CD4-positive, alpha-beta T cell treated with Interleukin-6 for 4 hours (primary cell): ENCODE measurements at regions not wholly inside any gene's neighbourhood (a gene's known extent, or its start where the extent isn't known, plus 50 kb on each side); places are given as distances from the start of the nearest gene placed in this dataset.

ENCODE experiments used
- DNase-seq: peaks from one replicate; pipeline ENCODE4 v3.0.0-alpha.2; 2020; ENCODE audit warnings: mixed read lengths

- no peak for DNase-seq
These were observed 204.7 kb downstream of the BCL11B start for GRCh38 chr14:99067141-99067920.

DNA sequence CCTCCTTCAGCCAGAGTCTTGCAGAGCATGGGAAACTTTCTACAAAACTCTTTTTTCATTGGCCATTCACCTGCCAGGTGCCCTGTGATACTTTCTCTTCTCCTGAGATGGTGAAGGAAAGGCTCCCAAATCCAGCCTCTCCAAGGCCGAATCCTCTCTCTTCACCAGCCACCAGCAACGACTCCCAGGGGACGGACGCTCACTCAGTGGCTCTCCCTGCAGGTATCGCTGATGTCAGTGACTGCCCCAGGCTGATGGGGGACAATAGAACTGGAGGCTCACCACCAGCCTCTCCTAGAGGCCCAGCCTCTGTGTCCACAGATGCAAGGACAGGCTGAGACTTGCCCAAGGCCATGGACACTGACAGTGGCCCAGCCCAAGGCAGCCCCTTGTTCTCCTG is 204.1 kb downstream of the BCL11B start:
- DNase-seq = no peak

DNA sequence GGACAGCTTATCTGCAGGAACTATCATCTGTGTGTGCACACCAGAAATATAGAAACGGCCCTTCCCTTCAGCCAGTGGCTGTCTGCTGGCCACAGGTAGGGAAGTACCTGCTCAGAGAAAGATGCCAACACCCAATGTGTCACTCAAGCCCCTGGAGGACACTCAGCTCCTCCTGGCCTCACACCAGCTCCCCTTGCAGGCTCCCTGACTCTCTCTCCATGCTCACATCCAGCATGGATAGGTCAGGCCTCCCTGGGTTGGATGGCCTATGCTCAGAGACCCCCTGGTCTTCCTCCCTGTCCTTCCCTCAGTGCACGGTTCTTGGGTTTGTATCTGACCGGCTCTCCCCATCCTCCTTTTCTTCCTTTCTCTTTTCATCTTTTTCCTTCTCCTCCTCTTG is 202.1 kb downstream of the BCL11B start:
- DNase-seq = no peak

GRCh38 chr14:99072433-99072832 is 199.6 kb downstream of the BCL11B start:
- DNase-seq = no peak

- no peak for DNase-seq
These were observed 199.0 kb downstream of the BCL11B start for GRCh38 chr14:99072956-99073355.

- DNase-seq = no peak
These were observed 198.6 kb downstream of the BCL11B start for GRCh38 chr14:99073431-99073830.

DNA sequence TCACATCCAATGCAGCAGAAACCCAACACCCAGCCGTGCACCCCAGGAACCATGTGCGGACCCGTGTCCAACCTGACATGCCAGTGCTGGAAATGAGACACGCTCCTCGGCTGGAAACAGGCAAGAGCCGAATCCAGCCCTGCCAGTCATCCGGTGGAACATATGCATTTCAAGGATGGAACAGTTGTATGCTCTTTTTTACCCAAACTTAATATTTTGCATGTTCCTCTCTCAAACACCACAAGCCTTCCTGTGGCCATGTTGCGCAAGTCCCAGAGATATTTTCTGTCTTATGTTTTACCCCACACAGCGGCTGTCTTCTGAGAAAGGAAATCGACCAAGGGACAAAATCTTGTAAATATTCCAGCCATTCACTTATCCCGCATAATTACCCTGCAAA is 196.9 kb downstream of the BCL11B start:
- DNase-seq = no peak

DNA sequence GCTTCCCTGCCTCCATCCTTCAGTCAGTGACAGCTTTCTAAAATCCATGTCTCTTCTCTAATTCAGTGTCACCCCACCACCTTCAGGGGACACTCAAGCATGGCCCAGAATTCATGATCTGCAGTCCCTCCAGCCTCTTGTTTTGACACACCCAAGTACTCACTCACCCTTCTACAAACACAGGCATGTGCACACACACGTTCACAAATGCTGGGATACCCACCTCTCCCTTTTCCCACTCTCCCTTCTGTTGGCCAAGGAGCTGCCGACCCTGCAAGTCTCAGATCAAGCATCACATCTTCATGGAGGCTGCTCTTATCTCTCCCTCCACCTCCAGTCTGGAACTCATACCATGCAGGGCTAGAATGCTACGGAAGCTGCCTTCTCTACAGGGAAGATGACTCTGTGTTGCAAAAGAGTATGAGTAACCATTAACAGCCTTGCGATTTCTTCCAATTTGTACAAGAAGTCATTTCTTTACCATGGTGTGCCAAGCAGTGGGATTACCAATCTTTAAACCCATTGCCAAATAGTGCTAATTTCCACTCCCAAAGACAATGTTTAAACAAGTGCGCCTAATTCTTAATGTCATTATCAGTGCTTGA is 196.1 kb downstream of the BCL11B start:
- DNase-seq = no peak

DNA sequence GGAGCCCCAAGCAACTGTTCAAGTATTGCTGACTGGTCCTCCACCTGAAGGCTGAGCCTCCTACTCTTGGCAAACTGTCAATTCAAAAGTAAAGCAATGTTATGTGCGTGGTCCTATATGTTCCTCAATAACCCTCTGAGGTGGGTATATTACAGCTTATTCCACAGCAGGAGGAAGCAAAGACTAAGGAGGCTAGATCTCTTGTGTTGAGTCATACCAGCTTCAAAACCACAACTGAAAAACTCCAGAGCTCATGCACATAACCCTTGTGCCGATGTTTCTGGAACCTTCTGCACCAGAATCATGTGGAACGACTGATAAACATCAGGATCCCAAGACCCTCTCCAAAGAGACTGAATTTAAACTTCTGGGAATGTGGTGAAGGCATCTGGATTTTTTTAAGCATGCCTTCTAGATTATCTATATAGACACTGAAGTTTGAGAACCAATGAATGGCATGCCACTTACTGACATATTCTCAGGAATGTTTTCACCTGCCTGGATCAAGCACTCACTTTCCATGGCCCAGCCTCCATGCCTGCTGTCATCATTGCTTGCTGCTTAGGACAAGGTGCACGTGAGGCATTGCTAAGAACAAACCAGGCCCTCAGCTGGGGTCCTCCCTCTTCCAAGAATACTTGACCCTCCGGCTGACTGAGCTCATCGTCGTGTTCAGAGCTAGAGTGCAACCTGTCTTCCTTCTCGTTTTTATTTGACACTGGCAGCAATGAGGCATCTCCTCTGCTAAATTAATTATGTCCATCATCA is 194.7 kb downstream of the BCL11B start:
- DNase-seq = no peak

DNA sequence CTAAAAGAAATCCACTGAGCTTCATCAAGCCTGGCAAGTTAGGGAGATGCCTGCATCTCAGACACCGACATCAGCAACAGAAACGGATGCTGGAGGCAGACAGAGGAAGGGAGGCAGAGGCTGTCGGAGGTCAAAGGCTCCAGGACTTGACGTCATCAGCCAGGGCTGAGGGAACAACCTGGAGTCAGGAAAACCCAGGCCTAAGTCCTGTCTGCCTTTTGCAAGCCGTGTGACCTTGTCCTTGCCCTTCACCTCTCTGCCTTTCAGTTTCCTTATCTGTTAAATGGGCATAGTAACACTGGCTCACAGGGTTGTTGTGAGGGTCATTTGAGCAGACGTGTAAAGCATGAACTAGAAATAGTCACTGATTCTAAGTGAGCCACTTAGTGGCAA is 194.2 kb downstream of the BCL11B start:
- DNase-seq = no peak

DNA sequence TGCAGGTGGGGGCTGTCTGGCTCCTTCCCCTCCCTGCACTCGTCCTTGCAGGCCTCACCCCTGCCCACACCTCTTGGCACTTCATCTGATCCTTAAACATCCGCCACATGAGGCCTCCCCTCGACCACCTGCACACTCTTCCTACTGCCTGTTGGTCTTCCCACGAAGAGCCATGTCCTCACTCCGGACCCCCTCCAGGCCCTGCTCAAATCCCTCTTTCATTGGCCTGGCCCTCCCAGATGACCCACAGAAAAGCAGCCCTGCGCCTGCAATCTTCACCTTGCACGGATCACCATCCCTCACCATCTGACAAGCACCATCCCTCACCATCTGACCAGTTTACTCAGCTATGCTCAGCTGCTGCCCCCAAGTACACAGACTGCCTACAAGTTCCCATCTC is 193.6 kb downstream of the BCL11B start:
- no peak for DNase-seq

DNA sequence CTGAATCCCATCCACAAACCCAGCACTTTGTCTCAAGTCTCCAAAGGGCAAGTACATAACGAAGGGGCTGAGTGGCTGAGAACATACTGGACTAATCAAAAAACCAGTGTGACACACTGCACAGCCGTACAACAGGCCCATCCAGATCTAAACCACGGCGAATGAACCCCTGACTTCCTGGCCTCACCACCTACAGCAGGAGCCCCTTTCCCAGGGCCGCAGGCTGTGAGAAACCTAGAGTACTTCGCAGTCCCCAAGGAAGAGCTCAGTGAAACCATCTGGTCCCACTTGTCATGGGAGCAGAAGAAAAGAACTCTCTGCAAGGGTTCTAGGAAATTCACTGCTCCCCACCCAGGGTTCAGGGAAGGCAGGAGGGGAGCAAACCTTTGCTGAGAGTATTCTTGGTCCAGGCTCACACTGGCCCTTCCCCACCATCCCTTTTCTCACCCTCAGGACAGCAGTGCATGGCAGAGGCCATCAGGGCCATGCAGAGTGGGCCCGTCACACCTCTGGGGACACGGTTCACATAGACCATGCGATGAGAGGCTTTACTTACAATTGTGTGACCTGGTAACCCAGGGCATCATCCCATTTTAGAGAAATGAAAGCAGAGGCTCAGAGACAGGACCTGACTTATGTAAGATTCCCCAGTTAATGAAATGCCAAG is 192.8 kb downstream of the BCL11B start:
- DNase-seq = no peak

- DNase-seq = no peak
These were observed 191.7 kb downstream of the BCL11B start for GRCh38 chr14:99080306-99080705.

DNA sequence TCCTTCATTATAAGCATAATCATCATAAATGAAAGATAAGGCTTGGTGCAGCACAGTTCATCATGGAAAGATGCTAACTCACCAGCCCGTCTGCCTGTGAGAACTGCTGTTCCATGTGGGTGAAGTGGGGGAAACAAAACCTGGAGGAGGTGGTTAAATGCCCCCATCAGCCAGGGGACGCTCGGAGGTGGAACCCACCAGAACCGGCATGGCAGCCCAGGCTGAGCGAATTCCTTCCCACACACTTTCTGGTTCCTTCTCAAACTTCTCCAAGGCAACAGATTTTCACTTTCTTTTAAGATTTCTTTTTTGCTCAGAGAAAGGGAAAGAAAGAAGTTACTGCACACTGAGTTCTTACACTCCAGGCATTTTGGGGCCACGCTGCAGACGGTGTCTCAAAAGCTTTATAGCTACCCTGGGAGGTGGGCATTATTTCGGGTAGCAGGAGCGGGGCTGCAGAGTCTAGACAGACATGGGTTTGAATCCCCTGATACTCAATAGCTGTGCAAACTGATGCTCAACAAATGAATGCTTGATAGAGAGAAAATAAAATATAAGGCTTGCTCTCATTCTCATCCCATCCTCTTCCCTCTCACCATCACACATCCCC is 190.7 kb downstream of the BCL11B start:
- DNase-seq = no peak

DNA sequence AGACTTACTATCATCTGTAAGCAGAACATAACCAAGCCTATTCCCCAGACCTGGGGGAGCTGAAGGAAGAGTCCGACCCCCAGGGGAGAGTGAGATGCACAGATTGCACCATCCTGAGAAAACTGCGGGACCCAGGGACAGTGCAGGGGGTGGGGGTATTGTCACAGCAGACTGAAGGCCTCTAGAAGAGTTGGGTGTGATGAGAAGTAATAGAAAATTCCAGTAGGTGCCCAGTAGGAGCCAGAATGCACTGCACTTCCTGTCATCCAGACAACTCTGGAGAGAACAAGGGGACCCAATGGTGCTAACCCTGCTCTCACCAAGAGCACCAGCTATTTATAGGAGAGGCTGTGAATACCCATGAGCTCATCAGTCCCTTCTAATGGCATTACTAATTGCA is 190.1 kb downstream of the BCL11B start:
- DNase-seq = no peak

GRCh38 chr14:99093532-99094517 is 178.2 kb downstream of the BCL11B start:
- no peak for DNase-seq

GRCh38 chr14:99094901-99095300 is 177.1 kb downstream of the BCL11B start:
- DNase-seq = no peak

DNA sequence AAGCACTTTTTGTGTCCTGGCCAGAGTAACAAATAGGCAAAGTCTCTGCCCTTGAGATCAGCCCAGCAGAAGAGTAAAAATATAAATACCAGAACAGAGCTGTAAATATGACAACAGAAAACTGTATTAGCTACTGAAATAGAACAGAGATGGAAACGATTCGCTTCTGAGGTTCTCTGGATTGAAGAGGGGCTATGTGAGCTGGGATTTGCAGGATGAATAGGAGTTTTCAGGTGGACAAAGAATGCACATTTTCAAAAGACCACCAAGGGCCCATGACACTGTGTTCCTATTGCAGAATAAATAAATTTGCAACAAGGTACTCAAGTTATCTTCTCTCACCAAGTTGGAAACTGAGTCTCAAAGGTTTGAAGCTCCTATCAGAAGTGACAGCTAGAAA is 176.6 kb downstream of the BCL11B start:
- no peak for DNase-seq

DNA sequence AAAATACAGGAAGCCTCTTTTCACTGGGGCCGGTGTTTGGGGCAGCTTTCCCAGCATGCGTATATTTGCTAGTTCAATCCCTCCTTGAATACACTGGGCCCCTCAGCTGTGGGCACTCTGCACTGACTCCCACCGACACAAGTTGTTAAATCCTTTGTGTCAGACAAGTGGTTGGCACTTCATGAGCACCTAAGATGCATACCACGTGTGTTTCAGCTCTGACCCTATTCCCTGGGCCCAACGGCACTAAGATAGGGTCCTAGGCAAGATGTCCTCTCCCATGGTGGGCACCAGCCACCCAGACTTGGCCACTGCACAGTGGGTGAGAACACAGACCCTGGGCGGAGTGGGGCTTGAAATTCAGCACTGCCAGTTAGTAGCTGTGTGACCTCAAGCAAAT is 173.8 kb downstream of the BCL11B start:
- no peak for DNase-seq

DNA sequence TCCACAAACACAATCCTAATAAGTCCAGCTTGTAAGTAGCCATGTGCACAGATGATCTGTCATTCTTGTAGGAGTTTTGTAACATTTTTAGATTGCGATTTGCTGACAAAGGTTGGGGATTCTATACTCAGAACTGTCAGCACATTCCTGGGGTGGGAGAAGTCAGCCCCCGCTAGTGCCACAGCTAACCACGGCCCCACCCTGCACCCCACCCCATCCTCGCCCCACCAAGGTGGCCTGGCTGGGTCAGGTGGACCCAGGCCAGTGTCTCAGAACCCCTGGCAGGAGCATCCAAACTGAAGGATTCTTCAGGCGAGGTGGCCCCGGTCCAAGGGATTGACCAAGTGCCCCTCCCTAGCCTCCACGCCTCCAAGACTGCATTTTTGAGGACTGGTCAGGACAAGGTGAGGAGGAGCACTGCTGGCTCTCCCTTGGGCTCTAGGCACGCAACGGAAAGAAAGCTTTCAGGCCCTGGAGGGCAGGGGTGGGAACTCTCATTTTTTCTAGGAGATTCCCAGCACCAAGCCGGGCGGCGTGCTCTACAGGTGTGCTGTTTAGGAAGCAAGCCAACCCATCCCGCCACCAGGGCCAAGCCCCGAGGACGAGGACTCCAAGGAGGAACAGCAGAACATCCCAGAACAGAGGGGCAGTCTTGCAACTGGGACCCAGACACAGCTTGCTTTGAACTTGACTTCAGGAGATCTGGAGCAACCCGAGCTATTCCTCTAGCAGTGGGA is 172.8 kb downstream of the BCL11B start:
- no peak for DNase-seq
